ENCODE measurements at regions not wholly inside any gene's neighbourhood (a gene's known extent, or its start where the extent isn't known, plus 50 kb on each side); places are given as distances from the start of the nearest gene placed in this dataset.

GRCh38 chr1:79629414-79629813, 622.9 kb upstream of the ADGRL4 start:
- no peak for DNase-seq

- DNase-seq = no peak
Observed at GRCh38 chr1:79617777-79618176, 611.2 kb upstream of the ADGRL4 start.

- DNase-seq = no peak
Observed at GRCh38 chr1:79614762-79615161, 608.2 kb upstream of the ADGRL4 start.

DNA sequence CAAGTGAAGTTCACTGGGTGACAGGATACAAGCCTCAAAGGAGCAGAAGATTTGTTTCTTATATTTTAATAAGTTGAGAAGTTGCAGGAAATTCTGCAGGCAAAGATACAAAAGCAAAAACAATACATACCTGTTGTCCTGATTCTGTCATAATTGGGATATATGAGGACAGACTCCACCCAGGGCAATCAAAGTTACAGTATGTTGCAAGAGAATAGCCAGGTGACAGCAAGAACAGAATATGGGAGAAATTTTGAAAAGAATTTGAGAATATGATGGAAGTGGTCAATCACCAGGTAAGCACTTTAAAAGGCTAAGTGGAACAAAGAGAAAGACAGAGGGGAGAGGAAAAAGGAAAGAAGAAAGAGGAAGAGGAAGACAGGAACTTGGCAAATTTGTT, 607.6 kb upstream of the ADGRL4 start:
- DNase-seq = no peak

- DNase-seq = no peak
Observed at GRCh38 chr1:79613046-79613445, 606.5 kb upstream of the ADGRL4 start.

DNA sequence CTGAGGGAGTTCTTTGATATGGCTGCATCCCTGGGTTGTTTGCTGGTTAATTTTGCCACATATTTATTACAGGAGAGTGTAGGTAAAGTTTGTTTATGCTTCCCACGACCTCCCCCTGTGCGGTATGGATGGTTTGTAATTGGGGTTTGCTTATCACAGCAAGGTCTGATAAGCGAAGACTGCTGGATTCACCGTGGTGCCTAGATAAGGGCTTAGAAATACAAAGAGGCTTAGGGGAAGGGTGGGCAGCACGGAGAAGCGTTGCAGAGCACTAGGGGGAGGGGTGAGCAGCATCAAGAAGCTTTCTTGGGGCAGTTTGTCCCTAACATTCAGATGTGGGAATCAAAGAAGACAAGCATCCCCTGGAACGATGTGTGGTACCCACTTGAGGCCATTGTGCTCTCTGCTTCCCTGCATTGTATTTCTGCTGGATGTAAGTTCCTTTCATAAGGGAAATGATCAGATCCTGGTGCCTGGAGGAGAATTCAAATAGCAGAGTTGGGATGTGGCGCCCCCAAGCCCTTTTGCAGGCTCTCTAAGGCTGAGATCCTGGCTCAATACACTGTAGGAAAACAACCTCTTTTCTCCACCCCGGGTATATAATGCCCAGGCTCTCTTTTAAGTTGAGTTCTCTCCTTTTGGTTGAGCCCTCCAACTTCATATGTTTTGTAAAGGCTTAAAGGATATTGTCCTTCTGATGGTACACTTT, 598.1 kb upstream of the ADGRL4 start:
- DNase-seq = no peak

- DNase-seq = peak; percentile 85
Observed at GRCh38 chr1:79603843-79604242, 597.3 kb upstream of the ADGRL4 start.

- DNase-seq = no peak
Observed at GRCh38 chr1:79599257-79599656, 592.7 kb upstream of the ADGRL4 start.

DNA sequence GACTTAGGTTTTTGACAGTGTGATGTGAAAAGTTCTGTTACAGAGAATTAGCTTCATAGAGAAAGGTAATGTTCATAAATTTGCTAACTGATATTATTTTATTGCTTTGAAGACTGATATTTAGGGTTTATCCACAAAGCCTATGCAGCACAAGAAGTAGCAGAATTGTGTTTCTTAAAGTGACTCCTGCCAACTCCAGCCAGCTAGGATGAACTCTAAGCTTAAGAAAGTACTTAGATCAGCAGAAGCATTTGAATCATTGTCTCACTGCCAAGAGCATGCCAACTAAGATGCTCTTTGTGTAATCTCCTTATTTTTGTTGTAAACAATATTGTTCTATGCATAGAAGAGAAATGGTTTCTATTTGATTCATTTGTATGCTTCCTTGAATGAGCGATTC, 589.4 kb upstream of the ADGRL4 start:
- DNase-seq = no peak

GRCh38 chr1:79594121-79594698, 587.7 kb upstream of the ADGRL4 start:
- no peak for DNase-seq

- no peak for DNase-seq
Observed at GRCh38 chr1:79592707-79593106, 586.2 kb upstream of the ADGRL4 start.

GRCh38 chr1:79588719-79589118, 582.2 kb upstream of the ADGRL4 start:
- DNase-seq = no peak

DNA sequence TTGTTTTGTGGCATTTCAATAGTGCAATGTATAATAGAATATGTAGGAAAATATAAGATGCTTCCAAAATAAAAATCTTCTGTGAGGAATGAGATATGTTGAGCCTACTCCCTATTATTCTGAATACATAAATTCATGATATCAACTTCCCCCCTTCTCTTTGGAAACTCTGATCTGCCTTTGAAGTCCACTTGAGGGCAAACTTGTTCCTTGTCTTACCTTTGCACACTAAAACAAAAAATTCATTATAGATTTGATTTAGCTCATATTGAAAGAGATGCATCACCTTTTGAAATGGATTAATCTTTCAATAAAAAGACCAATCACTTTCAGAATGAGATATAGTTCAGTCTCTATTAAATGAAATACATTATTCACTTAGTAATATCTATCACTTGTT, 580.7 kb upstream of the ADGRL4 start:
- no peak for DNase-seq

GRCh38 chr1:79585801-79586200, 579.3 kb upstream of the ADGRL4 start:
- no peak for DNase-seq

- no peak for DNase-seq
Observed at GRCh38 chr1:79575424-79575823, 568.9 kb upstream of the ADGRL4 start.

DNA sequence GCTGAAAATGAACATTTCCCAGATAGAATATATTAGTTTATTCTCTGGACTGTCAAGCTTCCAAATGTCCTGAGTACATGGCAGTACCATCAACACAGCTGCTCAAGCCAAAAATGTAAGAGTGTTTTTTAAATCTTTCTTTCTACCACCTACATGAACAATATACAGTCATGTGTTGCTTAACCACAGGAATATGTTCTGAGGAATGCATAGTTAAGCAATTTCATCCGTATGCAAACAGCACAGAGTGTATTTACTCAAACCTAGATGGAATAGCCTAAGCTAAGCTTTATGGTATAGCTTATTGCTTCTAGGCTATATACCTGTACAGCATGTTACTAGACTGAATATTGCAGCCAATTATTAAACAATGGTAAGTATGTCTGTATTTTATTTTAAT, 561.9 kb upstream of the ADGRL4 start:
- peak; percentile 52 for DNase-seq

GRCh38 chr1:79561521-79561978, 555.0 kb upstream of the ADGRL4 start:
- DNase-seq = no peak

GRCh38 chr1:79556189-79556588, 549.7 kb upstream of the ADGRL4 start:
- DNase-seq = no peak

DNA sequence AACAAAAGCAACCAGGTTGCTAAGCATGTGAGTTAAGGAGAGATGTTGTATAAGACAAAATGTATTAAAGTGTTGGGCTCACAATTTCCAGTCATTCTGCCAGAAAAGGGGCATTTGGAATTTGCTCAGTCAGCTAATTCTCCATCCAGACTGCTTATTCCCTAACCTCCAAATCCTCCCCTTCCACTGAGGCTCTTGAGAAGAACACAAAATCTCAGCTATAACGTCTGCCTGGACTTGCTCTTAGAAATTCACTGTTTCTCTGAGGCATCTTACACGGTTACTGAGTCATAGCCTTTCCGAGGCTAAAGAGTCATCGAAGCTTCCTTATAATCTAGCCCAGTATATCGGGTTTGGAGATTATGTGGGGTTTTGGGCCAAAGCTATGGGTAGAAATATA, 548.2 kb upstream of the ADGRL4 start:
- DNase-seq = no peak

DNA sequence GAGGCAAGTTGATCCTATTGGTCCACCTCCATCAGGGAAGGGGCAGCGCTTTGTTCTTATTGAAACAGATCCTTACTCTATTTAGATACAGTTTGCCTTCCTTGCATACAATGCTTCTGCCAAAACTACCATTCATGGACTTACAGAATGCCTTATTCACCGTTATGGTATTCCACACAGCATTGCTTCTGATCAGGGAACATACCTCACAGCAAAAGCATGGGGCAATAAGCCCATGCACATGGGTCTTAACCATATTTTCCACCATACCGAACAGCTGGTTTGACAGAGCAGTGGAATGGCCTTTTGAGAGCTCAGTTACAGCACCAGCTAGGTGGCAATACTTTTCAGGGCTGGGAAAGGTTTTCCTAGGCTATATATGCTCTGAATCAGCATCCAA, 544.8 kb upstream of the ADGRL4 start:
- DNase-seq = peak; percentile 41

DNA sequence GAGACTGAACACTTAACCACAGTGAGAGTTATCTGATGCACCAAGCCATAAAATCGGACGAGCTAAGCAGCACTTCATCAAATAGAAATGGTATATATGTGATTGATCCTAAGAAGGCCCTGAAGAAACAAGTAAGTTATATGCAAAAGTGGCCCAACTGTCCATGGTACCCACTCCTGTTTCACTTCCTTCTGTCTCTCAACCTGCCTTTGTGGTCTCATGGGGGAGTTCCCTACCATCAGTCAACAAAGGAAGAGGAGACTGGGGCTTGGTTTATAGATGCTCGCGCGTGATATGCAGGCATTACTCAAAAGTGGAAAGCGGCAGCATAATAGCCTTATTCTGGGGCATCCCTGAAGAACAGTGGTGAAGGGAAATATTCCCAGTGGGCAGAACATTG, 543.9 kb upstream of the ADGRL4 start:
- no peak for DNase-seq

DNA sequence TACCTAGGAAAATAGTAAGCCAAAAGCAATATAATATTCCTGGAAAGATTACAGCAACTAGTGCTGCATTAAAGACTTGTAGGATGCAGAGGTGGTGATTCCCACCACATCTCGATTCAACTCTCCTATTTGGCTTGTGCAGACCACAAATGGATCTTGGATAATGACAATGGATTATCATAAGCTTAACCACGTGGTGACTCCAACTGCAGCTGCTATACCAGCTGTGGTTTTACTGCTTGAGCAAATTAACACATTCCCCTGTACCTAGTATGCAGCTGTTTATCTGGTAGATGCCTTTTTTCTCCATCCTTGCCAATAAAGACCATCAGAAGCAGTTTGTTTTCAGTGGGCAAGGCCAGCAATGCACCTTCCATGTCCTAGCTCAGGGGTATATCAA, 542.7 kb upstream of the ADGRL4 start:
- no peak for DNase-seq

DNA sequence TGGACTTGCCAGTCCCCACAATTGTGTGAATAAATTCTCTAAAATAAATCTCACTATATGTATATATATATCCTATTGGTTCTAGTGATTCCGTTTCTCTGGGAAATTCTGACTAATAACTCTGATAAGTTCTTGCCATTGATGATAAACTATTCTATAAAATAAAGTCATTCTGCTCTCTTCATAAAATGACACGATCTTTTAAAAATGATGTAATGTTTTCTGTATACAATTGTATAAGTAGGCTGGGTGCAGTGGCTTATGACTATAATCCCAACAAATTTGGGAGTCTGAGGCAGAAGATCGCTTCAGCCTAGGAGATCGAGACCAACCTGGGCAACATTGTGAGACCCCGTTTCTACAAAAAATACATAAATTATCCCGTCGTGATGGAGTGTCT, 541.0 kb upstream of the ADGRL4 start:
- no peak for DNase-seq

GRCh38 chr1:79543394-79543793, 536.9 kb upstream of the ADGRL4 start:
- no peak for DNase-seq

- peak; percentile 30 for DNase-seq
Observed at GRCh38 chr1:79539001-79539400, 532.5 kb upstream of the ADGRL4 start.
